GM21515 (cell line): ENCODE measurements at regions not wholly inside any gene's neighbourhood (a gene's known extent, or its start where the extent isn't known, plus 50 kb on each side); places are given as distances from the start of the nearest gene placed in this dataset.

Experiments used
- ATAC-seq: cut with Tn5 transposase; IDR thresholded peaks from one replicate; pipeline ENCODE4 v1.9.1; 2021; ENCODE audit not compliant: unreplicated experiment

DNA sequence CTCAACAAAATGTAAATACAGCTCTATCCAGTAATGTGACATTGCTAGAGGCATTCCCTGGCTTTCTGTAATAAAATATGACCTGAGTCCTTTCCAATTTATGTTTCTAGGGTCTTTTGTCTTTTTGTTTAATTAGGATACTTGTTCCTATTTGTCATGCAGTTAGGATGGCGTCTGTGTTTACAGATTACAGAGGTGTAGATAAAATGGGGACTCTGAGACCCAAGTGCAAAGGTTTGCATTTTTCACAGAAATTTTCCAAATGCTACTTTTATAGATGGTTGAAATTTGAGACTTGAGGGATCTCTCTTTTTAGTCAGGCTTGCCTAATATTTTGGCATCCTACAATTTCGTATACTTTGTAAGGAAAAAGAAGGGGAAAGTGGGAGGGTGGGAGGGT lies 332.4 kb downstream of the PTEN start:
- no peak for ATAC-seq

DNA sequence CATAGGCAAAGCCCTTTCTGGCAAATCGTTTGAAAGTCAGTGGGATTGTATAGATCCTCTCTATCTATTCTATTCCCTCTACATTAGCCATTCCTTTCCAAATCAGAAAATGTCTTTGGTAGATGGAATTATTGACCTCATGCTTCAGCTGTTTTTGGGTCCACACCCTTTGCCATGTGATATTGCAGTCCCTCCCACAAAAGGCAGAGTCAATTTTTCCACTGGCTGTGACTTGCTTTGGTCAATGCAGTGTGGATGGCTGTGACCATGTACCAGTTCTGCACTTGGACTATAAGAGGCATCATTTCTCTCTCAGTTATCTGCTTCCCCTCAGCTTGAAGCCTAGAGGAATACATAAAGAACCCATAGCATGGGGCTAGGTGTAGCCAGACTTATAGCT lies 332.9 kb downstream of the PTEN start:
- no peak for ATAC-seq

DNA sequence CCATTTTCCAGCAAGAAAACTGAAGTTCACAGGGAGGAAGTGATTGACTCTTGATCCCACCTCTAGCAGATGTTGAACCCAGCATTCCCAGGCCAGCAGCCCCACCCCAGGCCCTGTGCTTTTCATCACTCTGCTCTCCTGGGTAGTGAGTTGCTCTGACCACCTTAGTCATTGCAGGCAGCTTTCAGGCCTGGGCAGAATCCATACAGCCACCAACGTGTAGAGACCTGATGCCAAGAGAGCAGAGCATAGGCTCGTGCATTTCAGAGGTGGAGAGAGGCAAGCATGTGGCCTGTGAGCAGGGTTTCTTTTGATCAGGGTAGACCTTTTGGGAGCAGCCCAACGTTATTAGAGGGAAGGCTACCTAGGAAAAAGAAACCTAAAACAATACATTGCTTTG lies 334.6 kb downstream of the PTEN start:
- no peak for ATAC-seq

DNA sequence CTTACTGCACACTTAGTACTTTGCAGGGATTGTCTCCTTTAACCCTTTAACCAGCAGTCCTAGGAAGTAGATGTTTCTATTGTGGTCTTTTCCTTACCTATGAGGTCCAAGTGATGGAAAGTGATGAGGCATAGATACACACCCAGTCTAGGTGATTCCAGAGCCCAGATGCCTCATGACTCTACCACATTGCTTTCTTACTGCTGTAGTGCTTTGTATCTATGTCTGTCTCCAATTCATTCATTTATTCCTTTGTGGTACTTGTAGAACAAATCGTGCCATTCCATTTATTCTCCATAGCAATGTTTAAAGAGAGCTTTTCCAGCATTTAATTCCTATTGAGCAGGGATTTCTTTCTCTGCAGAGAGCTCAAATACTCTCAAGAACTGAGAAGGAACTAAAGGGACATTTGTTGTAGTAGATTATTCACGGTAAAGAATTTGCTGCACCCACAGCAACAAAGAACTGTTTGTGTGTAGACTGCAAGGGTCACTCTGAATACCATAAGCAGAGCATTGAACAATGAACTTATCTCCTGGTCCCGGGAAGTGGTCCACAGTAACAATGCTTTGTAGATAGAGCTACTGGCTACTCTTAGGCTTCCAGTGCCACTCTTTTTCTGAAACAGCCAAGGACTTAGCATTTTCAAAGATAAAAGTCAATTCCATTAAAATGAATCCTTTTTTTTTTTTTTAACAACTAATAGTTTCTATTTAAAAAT lies 337.0 kb downstream of the PTEN start:
- ATAC-seq: no peak

DNA sequence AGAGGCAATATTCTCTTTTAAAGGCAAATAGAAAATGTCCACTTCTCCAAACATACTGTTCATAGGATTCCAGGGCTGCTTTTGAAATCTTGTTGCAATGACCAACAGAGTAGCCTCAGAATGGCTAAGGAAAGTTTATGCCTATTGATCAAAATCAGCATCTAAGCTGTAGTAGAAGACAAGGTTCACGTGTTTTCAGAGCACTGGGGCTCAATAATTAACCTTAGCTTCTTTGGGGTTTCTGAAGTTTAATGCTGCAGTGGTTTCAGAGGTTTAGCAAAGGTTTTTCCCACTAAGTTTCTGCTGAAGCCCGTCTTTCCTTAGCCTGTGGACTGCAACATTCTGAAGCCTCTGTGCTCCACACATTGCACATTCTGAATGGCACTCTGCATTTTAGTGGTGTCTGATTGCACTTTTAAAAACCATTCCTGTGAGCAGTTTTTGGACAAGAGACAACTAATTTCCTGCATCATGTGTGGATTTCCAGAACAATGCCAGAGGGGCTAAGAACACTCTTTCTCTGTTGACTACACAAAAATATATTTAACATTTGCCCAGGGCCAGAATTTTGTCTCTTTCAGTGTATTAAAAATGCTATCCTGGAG lies 342.5 kb downstream of the PTEN start:
- no peak for ATAC-seq

DNA sequence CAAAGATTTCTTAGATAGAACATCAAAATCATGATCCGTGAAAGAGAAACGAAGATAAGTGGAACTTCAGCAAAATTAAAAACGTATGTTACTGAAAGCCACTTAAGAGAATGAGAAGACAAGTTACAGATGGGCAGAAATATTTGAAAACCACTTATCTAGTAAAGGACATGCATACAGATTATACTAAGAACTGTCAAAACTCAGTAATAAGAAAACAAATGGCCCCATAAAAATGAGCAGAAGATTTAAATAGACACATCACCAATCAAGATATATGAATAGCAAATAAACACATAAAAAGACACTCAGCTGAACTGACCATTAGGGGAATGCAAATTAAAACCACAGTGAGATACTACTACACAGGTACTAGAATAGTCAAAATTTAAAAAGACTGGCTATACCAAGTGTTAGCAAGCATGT lies 343.7 kb downstream of the PTEN start:
- no peak for ATAC-seq

DNA sequence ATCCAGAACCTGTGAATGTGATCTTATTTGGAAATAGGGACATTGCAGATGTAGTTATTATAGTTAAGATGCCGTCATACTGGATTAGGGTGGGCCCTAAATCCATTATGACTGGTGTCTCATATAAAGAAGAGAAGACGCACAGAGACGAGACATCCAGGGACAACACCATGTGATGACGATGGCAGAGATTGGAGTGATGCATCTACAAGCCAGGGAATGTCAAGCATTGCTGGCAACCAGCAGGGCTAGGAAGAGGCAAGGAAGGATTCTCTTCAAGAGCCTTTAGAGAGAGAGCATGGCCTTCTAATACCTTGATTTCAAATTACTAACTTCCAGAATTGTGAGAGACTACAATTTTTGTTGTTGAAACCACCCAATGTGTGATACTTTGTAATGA lies 345.8 kb downstream of the PTEN start:
- no peak for ATAC-seq

DNA sequence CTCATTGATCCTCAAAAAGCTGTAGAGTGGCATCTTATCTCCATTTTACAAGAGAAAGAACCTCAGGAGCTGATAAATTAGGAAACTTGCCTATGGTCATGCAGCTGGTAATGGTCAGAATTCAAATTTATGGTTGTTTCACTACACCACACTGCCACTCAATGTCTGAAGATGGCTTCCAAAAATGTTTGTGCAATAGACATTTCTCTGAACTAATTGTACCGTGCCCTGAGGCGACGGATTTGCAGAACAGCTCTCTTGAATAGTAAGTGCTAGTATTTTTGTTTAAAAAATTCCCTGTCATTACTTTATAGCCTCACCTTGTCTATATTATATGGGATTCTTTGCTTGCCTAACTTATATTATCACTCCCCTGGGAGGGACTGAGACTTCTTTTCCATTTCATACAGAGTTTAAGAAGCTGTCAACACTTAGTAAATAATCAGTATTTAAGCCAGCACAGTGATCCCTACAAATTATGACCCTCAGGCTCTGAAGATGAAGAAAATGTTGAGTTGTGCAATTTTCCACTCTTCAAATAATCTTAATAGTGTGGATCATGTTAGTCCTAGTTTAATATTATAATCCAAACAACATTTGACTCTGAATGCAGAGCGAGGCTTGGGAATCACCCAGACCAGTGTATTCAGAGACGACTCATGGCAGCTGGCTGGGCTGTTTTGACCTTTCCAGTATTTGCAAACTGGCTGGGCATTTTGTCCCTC lies 346.6 kb downstream of the PTEN start:
- ATAC-seq: no peak

DNA sequence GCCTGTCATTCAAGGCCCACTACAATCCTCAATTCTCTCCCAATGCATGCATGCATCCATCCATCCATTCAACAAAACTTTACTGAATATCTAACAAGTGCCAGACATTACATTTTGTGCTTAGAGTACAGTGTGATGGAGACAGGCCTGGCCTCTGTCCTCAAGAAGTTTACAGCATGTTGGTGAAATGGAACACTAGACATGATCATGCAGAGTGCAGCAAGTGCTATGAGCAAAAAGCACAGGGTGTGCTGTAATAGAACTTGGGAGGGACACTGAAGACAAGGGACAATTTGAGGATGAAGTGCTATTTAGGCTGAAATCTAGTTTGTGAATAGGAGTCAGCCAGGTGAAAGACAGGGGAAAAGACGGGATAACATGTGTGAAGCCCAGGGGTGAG lies 347.8 kb downstream of the PTEN start:
- no peak for ATAC-seq

DNA sequence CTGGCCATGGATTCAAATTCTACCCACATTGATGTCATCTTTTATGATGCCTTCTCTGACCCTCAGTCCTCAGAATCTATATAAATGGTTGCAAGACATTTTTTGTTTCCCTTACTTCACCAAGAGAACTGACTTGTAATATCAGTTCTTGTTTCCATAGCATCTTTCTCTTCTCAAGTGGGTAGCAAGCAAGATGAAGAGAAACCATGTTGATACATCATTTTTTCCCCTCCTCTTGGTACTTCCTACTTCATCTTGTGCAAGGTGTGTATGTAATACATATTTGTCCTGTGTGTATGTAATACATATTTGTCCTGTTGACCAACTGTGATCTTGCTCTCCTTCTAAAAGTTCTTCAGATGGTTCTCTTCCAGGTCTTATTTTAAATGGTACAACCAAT lies 348.6 kb downstream of the PTEN start:
- ATAC-seq: no peak

DNA sequence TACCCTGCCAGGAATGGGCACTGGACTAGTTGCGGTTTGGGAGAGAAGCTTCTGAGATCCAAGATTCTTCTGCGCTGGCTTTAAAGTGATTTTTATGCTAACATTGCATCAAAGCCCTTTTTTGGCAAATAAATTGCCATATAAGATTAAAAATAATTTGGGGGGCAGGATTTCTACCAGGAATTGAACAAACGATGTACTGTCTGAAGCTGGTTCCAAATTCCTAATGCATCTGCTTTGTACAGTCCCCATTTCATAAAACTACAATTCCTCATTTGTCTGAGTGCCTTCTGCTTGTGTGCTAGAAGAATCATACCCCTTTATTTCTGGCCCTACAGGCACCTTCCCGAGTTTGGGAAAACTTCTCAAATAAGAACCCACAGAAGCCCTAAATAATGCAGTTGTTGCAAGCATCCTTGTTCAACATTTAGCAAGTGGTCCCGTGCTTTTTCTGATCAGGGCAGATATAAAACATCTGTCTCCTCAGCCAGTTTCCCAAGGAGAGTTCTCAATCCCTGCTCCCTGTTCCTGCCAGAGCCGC lies 349.7 kb downstream of the PTEN start:
- ATAC-seq: no peak

DNA sequence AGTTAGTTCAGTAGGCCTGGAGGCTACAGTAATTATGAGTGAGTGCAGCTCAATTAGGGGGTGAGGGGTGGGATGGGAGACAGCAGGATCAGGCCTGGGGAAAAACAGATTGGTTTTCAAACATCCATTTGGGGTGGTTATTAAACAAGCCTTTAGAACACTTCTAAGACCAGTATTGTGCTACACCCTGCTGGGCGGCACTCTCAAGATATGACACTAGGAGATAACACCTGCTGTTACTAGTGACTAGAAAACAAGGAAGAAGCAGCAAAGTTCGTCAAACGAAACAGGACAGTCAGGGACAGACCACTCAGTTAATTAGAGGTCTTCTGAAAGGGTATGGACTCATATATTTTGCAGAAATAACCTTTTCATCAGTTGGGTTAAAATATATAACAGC lies 353.6 kb downstream of the PTEN start:
- ATAC-seq: no peak

DNA sequence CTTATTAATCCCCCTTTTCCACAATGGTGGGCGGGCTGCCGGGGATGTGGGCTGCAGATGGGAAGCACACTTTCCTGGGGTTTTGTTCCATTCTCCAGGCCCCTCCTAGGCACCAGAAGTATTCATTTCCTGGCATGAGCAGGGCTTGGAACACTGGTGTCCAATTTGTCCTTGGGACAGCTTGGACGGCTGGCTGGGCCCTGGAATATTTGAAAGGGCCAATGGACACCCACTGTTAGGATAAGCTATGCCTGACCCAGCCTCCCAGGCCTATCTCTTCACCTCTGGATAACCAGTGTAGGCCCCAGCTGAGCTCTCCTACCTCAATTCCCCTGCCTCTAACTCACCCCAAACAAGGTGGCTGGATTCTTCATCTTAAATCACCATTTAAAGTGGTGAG lies 354.9 kb downstream of the PTEN start:
- no peak for ATAC-seq

DNA sequence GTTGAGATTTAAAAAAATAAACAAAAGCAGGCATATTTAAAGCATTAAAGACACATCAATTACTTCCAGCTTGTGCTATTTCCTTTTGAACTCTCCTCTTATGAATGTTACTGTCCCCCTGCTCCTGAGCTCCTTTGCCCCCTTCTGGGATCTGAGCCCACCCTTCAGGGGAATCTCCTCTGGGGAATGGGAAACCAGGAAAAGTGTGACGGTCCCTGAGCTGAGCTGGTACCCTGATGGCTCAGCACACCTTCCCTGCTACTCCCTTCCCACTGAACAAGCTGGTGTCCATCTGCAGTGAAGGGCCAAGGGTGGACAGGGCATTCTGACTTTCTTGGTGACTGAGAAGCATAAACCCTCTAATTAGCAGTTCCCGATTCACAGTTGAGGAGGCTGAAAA lies 356.3 kb downstream of the PTEN start:
- ATAC-seq: no peak

DNA sequence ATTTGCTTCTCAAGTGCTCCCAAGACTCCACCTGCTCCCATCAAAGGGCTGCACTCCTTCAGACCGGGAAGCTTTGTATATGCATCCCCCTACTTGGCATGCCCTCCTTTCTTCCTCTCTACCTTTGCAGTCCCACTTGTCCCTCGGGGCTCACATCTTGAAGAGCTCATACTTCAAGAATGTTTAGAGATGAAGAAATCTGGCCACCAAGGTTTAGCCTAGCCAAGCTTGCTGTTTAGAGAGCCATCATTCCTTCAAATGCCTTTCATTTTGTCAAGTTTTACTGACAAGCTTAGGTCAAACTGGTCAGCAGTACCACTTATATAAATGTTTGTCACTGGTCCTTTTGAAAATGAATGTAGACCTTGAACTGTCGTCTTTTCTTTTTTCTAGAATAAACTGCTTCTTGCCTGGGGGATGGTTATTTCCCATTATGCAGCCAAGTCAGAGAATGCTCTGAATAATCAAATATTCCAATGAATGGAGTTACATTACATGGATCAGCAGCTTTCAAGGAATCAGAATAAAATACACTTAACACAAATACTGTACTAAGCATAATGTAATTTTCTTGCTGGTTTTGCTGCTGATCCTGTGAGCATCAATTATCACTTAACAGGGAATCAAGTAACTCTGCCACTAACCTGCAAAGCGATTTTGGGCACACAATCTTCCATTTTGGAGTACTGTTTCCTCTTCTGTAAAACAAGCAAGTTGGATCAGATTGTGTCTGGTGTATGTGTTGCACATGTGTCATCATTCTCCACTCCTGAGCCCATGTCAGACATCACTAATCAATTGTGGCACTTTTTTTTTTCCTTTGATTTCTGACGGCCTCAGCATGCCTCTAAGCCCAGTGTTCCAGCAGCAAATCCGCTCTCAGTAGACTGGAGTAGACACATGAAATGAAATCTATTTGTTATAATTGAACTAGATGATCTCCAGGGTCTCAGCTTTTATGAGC lies 357.9 kb downstream of the PTEN start:
- no peak for ATAC-seq

DNA sequence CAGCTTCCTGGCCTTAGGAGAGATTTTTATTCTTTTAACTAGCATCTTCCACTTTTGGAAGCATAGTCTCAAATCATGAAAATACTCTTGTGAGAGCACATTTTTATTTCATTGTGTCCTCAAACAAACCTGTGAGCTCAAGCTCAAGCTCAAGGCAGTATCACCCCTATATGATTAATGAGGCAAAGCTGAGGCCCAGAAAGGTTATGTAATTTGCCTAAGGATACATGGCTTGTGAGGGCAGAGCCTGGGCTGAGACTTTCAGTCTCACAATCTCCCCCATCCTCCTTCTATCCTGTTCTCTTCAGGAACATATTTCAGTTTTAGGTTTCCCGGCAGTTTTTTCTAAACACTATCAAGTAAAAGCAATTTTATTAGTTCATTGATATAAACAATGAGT lies 359.5 kb downstream of the PTEN start:
- ATAC-seq: no peak
